ENCODE measurements at regions not wholly inside any gene's neighbourhood (a gene's known extent, or its start where the extent isn't known, plus 50 kb on each side); places are given as distances from the start of the nearest gene placed in this dataset.

DNA sequence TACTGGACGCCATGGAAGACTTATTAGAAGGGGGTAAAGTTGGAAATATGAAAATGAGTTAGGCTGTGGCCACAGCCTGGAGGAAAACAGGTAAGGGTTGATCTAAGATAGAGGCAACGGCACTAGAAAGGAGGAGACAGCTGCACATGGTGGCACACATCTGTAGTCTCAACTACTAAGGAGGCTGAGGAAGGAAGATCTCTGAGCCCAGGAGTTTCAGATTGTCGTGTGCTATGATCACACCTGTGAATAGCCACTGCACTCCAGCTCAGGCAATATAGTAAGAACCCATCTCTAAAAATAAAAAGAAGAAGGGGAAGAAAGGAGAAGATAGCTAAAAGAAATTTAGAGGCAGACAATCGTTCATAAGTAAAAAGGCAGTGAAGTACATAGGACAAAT lies 87.8 kb upstream of the SORBS2 start:
- Histone ChIP-seq H4K20me1 (ENCODE audit: low read depth) (no peaks in the 10 kb centered on the region), H3K9me3 (ENCODE audit: low read depth) (no peaks in the 10 kb centered on the region), H3K4me2 (no peak overlapping the region), H3F3A (ENCODE audit: low read depth) (no peaks in the 10 kb centered on the region), H3K9ac (no peak overlapping the region), H2AFZ (replicated peaks) (no peak overlapping the region), H3K4me1 (no peaks in the 10 kb centered on the region), H3K27me3 (no peaks in the 10 kb centered on the region), H3K36me3 (no peaks in the 10 kb centered on the region), H3K79me2 (ENCODE audit: low read depth) (no peaks in the 10 kb centered on the region), H3K4me3 (no peak overlapping the region), H3K27ac (no peak overlapping the region)
- no peak for TF ChIP-seq EZH2phosphoT487 (IDR thresholded peaks at IDR 0.05)
- TF ChIP-seq, protein P1, sequence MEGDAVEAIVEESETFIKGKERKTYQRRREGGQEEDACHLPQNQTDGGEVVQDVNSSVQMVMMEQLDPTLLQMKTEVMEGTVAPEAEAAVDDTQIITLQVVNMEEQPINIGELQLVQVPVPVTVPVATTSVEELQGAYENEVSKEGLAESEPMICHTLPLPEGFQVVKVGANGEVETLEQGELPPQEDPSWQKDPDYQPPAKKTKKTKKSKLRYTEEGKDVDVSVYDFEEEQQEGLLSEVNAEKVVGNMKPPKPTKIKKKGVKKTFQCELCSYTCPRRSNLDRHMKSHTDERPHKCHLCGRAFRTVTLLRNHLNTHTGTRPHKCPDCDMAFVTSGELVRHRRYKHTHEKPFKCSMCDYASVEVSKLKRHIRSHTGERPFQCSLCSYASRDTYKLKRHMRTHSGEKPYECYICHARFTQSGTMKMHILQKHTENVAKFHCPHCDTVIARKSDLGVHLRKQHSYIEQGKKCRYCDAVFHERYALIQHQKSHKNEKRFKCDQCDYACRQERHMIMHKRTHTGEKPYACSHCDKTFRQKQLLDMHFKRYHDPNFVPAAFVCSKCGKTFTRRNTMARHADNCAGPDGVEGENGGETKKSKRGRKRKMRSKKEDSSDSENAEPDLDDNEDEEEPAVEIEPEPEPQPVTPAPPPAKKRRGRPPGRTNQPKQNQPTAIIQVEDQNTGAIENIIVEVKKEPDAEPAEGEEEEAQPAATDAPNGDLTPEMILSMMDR (IDR thresholded peaks at IDR 0.05): no peak
- TF ChIP-seq EZH2 (IDR thresholded peaks at IDR 0.05): no peak
- Mint-ChIP-seq H3K4me3 (no peak overlapping the region), H3K27ac (no peak overlapping the region), H3K36me3 (no peaks in the 10 kb centered on the region), H3K27me3 (ENCODE audit: insufficient read depth, low read depth) (peaks cover 5% of the 10 kb centered on the region), H3K4me1 (peaks cover 5% of the 10 kb centered on the region), H3K9me3 (no peaks in the 10 kb centered on the region)
- DNase-seq (ENCODE audit: low spot score): no peak

DNA sequence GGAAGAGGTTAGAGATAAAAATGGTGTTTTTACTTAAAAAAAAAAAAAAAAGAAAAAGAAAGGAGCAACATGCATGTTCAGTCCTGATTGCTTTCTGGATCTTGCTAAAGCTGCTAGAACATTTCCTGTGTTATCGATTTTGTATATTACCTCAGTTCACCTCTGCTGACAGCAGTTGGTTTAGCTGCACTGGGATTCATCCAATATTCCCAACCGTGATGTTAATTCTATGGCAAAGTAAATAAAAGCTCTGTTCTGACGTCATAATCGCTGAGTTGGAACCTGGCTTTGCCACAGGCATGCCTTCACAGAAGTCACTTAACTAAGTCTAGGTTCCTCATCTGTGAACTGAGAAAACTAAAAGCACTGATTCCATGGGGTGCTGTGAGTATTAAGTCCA lies 90.7 kb upstream of the SORBS2 start:
- Histone ChIP-seq H3K4me2 (no peak overlapping the region), H3K27me3 (no peaks in the 10 kb centered on the region), H2AFZ (replicated peaks) (no peak overlapping the region), H3F3A (ENCODE audit: low read depth) (no peaks in the 10 kb centered on the region), H3K9ac (no peak overlapping the region), H3K4me3 (no peak overlapping the region), H3K36me3 (no peaks in the 10 kb centered on the region), H4K20me1 (ENCODE audit: low read depth) (no peaks in the 10 kb centered on the region), H3K4me1 (no peaks in the 10 kb centered on the region), H3K9me3 (ENCODE audit: low read depth) (no peaks in the 10 kb centered on the region), H3K27ac (no peak overlapping the region), H3K79me2 (ENCODE audit: low read depth) (no peaks in the 10 kb centered on the region)
- DNase-seq (ENCODE audit: low spot score): no peak
- TF ChIP-seq, protein P1 (IDR thresholded peaks at IDR 0.05): no peak
- Mint-ChIP-seq H3K27me3 (ENCODE audit: insufficient read depth, low read depth) (no peaks in the 10 kb centered on the region), H3K4me1 (peaks cover 5% of the 10 kb centered on the region), H3K36me3 (no peaks in the 10 kb centered on the region), H3K27ac (no peak overlapping the region), H3K4me3 (no peak overlapping the region), H3K9me3 (no peaks in the 10 kb centered on the region)

DNA sequence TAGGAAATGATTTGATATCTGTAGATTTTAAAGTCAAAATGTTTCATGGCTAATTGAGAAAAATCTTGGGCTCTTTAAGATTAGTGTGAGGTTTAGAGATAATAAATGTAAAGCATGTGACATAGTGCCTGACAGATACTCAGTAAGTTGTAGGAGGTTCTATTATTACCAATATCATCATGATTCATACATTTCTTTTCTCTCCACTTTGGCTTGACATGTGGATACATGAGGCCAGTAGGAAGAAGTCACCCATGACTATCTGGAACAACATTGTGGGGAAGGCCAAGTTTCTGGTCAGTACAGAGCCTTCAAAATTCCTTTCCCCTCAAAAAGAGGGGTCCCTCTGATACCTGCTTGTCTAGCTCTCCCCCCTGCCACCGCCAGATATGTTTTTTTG lies 91.2 kb upstream of the SORBS2 start:
- Histone ChIP-seq H3K9ac (no peak overlapping the region), H3K4me3 (no peak overlapping the region), H3K36me3 (no peaks in the 10 kb centered on the region), H3K27me3 (no peaks in the 10 kb centered on the region), H3K9me3 (ENCODE audit: low read depth) (no peaks in the 10 kb centered on the region), H4K20me1 (ENCODE audit: low read depth) (no peaks in the 10 kb centered on the region), H3K27ac (no peak overlapping the region), H3F3A (ENCODE audit: low read depth) (no peaks in the 10 kb centered on the region), H3K79me2 (ENCODE audit: low read depth) (no peaks in the 10 kb centered on the region), H3K4me1 (no peaks in the 10 kb centered on the region), H3K4me2 (no peak overlapping the region), H2AFZ (replicated peaks) (no peak overlapping the region)
- TF ChIP-seq EZH2phosphoT487 (IDR thresholded peaks at IDR 0.05) (no peak), EZH2 (IDR thresholded peaks at IDR 0.05) (no peak)
- TF ChIP-seq, protein P1 (IDR thresholded peaks at IDR 0.05): no peak
- H3K4me1 Mint-ChIP-seq: peaks cover 5% of the 10 kb centered on the region
- no peaks in the 10 kb centered on the region for H3K27me3 Mint-ChIP-seq (ENCODE audit: insufficient read depth, low read depth)
- no peak overlapping the region for H3K27ac Mint-ChIP-seq
- H3K4me3 Mint-ChIP-seq: no peak overlapping the region
- no peak for DNase-seq (ENCODE audit: low spot score)
- no peaks in the 10 kb centered on the region for H3K36me3 Mint-ChIP-seq
- H3K9me3 Mint-ChIP-seq: no peaks in the 10 kb centered on the region

DNA sequence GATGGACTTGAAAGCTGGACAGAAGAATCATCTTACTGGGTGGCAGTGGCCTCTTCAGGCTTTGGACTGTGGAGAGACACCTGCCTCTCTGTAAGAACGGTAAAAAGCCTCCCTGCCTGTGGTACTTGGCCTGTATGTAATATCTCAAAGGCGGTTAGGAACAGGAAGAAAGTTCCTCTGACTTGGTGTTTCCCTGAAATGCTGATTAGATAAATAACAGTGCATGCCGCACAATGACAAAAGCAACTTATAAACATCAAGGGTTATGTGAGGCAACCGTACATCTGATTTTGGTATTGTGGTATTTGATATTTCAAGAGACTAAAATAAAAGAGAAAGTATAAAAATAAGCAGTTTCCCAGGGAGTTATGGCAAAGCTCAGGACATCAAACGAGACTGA lies 92.4 kb upstream of the SORBS2 start:
- Mint-ChIP-seq H3K27me3 (ENCODE audit: insufficient read depth, low read depth) (no peaks in the 10 kb centered on the region), H3K9me3 (no peaks in the 10 kb centered on the region), H3K36me3 (no peaks in the 10 kb centered on the region), H3K27ac (no peak overlapping the region), H3K4me3 (no peak overlapping the region), H3K4me1 (peaks cover 2% of the 10 kb centered on the region)
- Histone ChIP-seq H3K9ac (no peak overlapping the region), H3K79me2 (ENCODE audit: low read depth) (no peaks in the 10 kb centered on the region), H3K36me3 (no peaks in the 10 kb centered on the region), H3K4me1 (no peaks in the 10 kb centered on the region), H3K27me3 (no peaks in the 10 kb centered on the region), H3F3A (ENCODE audit: low read depth) (no peaks in the 10 kb centered on the region), H4K20me1 (ENCODE audit: low read depth) (no peaks in the 10 kb centered on the region), H3K9me3 (ENCODE audit: low read depth) (no peaks in the 10 kb centered on the region), H2AFZ (replicated peaks) (no peak overlapping the region), H3K4me2 (no peak overlapping the region), H3K4me3 (no peak overlapping the region), H3K27ac (no peak overlapping the region)
- TF ChIP-seq EZH2 (IDR thresholded peaks at IDR 0.05) (no peak), EZH2phosphoT487 (IDR thresholded peaks at IDR 0.05) (no peak)
- TF ChIP-seq, protein P1 (IDR thresholded peaks at IDR 0.05): no peak
- DNase-seq (ENCODE audit: low spot score): no peak

Data from neural progenitor cell (in vitro differentiated cells).